ENCODE measurements at regions not wholly inside any gene's neighbourhood (a gene's known extent, or its start where the extent isn't known, plus 50 kb on each side); places are given as distances from the start of the nearest gene placed in this dataset.

- no peak for DNase-seq (ENCODE audit: low read depth, low spot score)
- no peak overlapping the region for H3K27ac ChIP-seq
These were observed 211.6 kb upstream of the FOXQ1 start for GRCh38 chr6:1100269-1100668.

- DNase-seq (ENCODE audit: low read depth, low spot score): no peak
- H3K27ac ChIP-seq: no peak overlapping the region
These were observed 212.6 kb upstream of the FOXQ1 start for GRCh38 chr6:1099264-1099663.

- no peak for DNase-seq (ENCODE audit: low read depth, low spot score)
- H3K27ac ChIP-seq: no peak overlapping the region
These were observed 214.7 kb upstream of the FOXQ1 start for GRCh38 chr6:1096967-1097765.

- H3K27ac ChIP-seq: no peak overlapping the region
These were observed 217.6 kb upstream of the FOXQ1 start for GRCh38 chr6:1094306-1094705.

GRCh38 chr6:1091900-1092299 is 220.0 kb upstream of the FOXQ1 start:
- no peak overlapping the region for H3K27ac ChIP-seq
- no peak for DNase-seq (ENCODE audit: low read depth, low spot score)

More at GRCh38 chr6:1094306-1094705, 217.6 kb upstream of the FOXQ1 start:
- no peak for DNase-seq (ENCODE audit: low read depth, low spot score)

- DNase-seq (ENCODE audit: low read depth, low spot score): no peak
- H3K27ac ChIP-seq: no peak overlapping the region
These were observed 222.0 kb upstream of the FOXQ1 start for GRCh38 chr6:1089859-1090258.

- no peak for DNase-seq (ENCODE audit: low read depth, low spot score)
- peak overlapping the region; percentile 2 for H3K27ac ChIP-seq
These were observed 223.4 kb upstream of the FOXQ1 start for GRCh38 chr6:1088492-1089001.

- DNase-seq (ENCODE audit: low read depth, low spot score): no peak
- H3K27ac ChIP-seq: no peak overlapping the region
These were observed 224.6 kb upstream of the FOXQ1 start for GRCh38 chr6:1087154-1087843.

GRCh38 chr6:1086446-1087153 is 225.3 kb upstream of the FOXQ1 start:
- DNase-seq (ENCODE audit: low read depth, low spot score): no peak
- H3K27ac ChIP-seq: no peak overlapping the region

- H3K27ac ChIP-seq: peak overlapping the region; percentile 69
- DNase-seq (ENCODE audit: low read depth, low spot score): peak; percentile 77
These were observed 229.5 kb upstream of the FOXQ1 start for GRCh38 chr6:1082285-1082935.

GRCh38 chr6:1081551-1082284 is 230.2 kb upstream of the FOXQ1 start:
- DNase-seq (ENCODE audit: low read depth, low spot score): no peak

GRCh38 chr6:1080453-1081337 is 231.2 kb upstream of the FOXQ1 start:
- no peak overlapping the region for H3K27ac ChIP-seq

More at GRCh38 chr6:1081551-1082284, 230.2 kb upstream of the FOXQ1 start:
- H3K27ac ChIP-seq: peak overlapping the region; percentile 69

GRCh38 chr6:1079525-1079924 is 232.4 kb upstream of the FOXQ1 start:
- DNase-seq (ENCODE audit: low read depth, low spot score): no peak
- H3K27ac ChIP-seq: no peak overlapping the region

More at GRCh38 chr6:1080453-1081337, 231.2 kb upstream of the FOXQ1 start:
- DNase-seq (ENCODE audit: low read depth, low spot score): no peak

- H3K27ac ChIP-seq: no peak overlapping the region
- no peak for DNase-seq (ENCODE audit: low read depth, low spot score)
These were observed 234.2 kb upstream of the FOXQ1 start for GRCh38 chr6:1077478-1078416.

GRCh38 chr6:1076531-1077459 is 235.1 kb upstream of the FOXQ1 start:
- H3K27ac ChIP-seq: no peak overlapping the region
- DNase-seq (ENCODE audit: low read depth, low spot score): no peak

- DNase-seq (ENCODE audit: low read depth, low spot score): no peak
- H3K27ac ChIP-seq: no peak overlapping the region
These were observed 236.0 kb upstream of the FOXQ1 start for GRCh38 chr6:1075880-1076279.

GRCh38 chr6:1075444-1075843 is 236.5 kb upstream of the FOXQ1 start:
- no peak overlapping the region for H3K27ac ChIP-seq
- no peak for DNase-seq (ENCODE audit: low read depth, low spot score)
